HG02610 (cell line): ENCODE measurements at regions not wholly inside any gene's neighbourhood (a gene's known extent, or its start where the extent isn't known, plus 50 kb on each side); places are given as distances from the start of the nearest gene placed in this dataset.

Experiments
- ATAC-seq: cut with Tn5 transposase; IDR thresholded peaks from one replicate; pipeline ENCODE4 v1.9.1; 2021; ENCODE audit warnings: mild to moderate bottlenecking, moderate library complexity; ENCODE audit not compliant: unreplicated experiment

DNA sequence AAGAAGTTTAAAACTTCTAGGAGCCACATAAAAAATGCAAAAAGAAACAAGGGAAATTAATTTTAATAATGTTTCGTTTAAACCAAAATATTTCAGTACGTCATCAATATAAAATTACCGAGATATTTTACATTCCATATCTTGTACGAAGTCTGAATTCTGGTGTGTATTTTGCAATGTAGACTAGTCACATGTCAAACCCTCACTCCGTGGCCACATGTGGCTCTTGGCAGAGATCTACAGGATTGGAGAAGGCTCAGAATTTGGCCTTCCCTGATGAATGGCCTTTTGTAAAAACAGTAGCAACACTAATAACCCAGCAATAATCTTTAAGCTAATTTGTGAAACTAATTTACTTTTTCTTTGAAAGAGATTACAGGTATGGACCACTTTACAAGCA lies 217.1 kb downstream of the PRL start:
- no peak for ATAC-seq

DNA sequence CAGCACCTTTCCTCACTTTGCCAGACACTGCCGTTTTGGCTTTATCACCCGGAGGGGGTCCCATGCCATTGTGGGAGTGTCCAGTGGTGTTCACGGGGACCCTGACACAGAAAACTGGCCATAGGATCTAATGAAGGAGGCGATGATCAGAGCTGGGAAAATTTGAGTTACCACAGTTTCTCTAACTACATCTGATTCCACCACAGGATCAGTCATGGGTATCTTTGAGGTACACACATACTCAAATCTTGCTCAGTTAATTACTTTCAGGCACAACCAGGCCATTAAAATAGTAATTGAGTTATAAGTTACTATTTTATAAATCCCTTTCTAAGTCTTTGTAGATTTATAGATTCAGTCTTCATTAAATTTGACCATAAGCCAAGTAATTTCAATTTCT lies 215.1 kb downstream of the PRL start:
- peak; percentile 95 for ATAC-seq

DNA sequence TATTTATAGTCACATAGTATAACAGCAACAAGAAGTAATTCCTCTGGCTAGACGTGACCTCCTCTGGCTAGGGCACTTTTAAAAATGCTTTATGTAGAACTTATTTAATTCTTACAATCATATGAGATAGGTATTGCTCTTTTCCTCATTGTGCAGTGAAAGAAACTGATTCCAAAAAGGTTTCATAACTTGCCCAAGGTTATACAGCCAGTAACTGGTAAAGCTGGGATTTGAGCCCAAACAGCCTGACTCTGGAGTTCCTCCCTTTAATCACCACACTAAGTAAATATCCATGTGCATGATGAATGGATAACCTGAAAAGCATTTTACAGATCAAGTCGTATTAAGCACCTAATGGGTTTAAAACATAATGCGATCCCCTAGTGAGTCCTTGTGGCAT lies 214.6 kb downstream of the PRL start:
- peak; percentile 22 for ATAC-seq

DNA sequence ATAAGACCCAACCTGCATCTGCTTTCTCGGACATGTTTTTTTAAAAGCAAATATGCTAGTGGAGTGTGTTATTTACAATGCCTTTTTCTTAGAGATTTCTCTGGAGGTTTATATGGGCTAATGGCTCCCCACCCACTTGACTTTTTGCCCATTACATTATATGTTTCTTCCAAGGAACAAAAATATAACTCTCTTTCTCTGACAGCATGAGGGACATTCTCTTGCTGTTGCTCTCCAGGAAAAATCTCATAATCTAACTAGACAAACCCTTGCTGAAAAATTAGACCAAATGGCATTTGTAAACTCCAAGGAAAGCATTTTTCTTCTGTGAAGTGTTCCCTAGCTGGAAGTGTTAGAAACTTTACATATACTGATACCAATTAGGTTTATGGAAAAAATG lies 213.7 kb downstream of the PRL start:
- no peak for ATAC-seq

DNA sequence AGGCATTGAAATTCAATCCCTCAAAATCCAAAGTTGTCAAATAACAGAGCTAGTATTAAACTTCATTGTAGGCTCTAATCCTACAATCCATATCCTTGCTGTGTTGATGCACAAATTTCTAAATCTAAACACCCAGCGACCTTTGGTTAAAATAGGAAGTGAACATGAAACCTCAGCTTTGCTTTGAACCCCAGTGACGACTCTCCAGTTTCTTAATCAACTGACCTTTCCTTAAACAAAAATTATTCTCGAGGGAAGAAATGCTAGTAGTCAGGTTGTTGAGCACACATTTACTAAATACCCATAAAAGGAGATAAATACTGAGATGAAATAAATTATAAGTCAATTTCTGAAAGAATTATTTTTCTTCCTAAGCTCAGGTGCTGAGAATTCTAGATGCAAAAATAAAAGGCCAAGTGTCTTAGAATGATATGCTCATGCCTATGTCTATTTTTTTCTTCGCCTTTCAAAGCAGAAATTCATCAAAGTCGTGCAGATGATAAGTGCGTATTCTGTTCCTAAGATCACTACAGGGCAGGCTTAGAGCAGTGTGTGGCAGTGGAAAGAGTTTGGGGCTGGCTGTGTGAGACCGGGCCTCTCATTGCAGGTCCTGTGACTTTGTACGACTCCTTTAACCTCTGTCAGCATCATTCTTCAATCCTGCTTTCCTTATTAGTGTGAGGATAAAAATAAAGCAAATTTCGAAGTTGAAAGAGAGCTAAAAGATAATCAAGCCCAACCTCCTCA lies 208.7 kb downstream of the PRL start:
- no peak for ATAC-seq

DNA sequence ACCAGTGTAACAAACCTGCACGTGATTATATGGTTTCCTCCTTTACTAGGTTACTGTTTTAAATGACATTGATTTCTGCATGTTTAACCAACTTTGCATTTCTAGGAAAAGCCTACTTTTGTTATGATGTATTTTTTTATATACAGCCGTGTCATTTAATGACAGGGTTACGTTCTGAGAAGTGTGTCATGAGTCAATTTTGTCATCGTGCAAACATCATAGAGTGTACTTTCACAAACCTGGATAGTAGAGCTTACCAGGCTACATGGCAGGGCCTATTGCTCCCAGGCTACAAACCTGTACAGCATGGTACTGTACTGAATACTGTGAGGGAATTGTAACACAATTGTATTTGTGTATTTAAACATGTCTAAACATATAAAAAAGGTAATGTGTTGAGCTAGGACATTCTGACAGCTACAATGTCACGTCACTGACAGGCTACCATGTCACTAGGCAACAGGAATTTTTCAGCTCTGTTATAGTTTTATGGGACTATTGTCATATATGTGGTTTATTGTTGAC lies 205.3 kb downstream of the PRL start:
- no peak for ATAC-seq

DNA sequence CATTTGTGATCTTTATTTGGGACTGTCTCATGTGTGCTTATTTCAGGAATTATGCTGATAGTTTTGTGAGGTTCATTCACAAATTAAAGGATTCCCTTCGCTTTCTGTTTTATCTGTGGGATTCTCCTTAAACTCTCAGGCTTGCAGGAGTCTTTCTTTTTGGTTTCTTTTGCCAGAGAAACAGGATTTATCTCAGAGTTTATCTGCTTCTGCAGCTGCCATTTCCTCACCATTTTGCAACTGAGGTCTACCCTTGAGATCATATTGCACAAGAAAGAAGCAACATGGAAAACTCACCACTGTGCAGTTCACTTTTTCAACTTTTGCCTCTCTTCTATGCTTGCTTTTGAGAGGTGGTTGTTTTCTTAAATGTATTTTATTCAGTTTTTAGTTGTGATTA lies 201.0 kb downstream of the PRL start:
- ATAC-seq = no peak

DNA sequence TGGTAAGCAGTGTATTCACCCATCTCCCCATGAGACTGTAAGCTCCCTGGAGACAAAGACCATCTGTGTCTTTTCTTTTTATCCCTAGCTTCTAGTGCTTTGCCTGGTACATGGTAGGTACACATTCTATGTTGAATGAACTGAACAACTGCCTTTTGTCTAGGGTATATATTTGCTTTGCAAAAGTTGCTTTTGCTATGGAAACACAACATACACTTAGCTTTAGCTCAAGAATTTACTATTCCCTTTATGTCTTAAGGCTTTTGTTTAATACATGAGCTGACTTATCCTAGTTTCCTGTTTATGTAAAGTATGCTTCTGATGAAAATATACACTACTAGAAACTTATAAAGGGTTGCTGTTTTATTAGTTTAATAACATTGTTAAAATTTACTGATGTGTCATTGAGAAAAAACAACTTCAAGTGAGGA lies 198.2 kb downstream of the PRL start:
- ATAC-seq = no peak

DNA sequence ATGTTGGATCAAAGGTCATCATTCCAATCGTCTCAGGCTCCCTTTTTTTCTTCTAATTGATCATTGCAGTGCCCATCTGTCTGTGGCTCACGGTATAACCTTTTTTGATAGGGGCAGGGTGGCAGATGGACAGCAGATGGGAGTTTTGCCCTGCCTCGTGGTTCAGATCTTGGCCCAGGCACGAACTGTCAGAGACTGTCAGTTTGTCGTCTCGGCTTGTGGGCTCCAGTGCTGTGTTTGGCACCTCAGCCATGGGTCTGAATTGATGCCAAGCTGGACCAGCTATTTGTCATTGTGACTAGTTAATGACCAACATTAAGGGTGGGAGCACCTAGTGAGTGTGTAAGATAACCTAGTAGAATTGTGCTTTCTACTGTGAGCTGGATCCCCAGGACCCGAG lies 197.6 kb downstream of the PRL start:
- no peak for ATAC-seq

DNA sequence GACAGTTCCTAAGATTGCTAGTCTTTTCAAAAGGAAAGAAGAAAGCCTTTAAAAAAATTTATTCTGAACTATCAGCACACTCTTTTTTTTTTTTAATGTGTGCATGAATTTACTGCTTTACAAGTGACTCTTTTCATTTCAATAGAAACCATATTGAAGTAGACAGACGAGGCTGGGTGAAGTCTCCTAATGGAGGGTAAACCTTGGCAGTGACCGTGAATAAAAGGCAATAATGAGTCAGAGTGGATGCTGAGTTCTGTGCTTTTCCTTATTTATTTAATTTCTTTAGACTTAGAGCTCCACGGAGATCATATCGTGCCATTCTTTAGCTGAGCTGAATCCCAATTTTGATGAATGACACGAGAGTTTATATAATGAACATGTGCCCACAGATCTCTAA lies 196.9 kb downstream of the PRL start:
- no peak for ATAC-seq

DNA sequence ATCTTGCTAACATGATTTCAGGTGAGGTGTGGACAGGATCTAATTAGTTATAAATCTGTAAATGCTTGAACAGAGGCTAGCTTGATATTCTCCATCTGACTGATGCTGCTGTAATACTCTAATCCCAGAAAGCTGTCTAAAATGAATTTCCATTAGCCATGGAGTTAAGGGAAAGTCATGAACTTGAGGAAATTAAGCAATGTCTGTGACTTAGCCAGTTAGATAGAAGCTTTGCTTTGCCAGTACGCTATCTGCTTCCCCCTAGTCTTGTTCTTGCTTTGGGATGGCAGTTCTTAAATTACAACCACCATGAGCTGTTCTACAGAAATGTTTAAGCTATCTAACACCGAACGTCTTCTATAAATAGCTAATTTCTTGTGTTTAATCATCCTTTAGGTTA lies 195.7 kb downstream of the PRL start:
- no peak for ATAC-seq

DNA sequence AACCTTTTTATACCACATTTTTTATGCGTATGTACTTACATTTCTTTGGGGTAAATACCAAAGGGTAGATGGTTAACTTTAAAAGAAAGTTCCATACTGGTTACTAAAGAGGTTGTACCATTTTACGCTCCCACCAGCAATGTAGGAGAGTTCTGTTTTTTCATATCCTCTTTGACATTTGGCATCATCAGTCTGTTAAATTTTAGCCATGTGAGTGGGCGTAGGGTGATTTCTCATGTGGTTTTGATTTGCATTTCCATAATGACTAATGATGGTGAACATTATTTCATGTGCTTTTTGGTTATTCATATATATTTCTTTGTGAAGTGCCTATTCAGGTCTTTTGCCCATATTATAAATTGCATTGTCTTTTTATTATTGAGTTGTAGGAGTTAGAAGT lies 194.2 kb downstream of the PRL start:
- ATAC-seq = peak; percentile 82

DNA sequence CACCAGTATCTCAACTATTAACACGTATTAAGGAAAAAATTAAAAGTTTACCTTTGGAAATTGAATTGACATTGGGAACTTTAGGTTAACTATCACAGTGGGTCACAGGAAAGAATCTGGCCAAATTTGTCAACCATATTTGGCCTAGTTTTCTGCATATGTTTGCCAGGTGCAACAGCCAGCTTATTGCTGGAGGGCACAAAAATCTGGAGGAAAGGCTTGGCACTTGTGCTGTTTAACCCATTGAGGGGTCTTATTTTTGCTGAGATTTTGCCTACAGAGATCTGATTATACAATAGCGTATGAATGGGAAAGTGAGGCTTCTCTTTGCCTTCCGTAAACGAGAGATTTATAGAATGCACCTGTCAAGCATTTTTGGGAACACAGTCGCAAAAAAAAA lies 190.4 kb downstream of the PRL start:
- no peak for ATAC-seq

DNA sequence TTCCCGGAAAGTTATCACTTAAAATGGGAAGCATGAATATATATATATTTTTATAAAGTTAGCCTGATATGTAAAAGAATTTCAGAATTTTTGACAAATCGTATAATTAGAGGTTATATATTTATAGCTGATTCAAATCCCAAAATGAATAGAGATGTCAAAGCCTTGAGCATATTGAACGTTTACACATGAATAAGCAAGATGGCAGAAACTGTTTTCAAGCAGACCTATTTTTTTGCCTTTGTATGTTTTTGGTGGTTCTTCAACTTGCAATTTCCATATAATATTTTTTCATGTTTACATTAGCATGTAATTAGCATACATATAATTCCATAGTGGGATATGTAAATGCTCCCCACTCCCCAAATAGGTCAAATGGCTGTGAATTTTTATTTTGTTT lies 189.9 kb downstream of the PRL start:
- no peak for ATAC-seq

DNA sequence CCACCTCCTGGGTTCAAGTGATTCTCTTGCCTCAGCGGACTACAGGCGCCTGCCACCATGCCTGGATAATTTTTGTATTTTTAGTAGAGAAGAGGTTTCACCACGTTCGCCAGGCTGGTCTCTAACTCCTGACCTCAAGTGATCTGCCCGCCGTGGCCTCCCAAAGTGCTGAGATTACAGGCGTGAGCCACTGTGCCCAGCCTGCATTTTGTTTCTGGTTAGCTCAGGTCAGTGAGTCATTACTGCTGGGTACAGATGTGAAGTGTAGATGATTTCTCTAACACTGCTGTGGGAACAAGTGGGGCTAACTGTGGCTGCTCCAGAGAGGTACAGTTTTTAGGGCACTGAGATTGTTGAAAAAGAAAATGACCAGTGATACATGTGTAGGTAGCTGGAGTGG lies 188.6 kb downstream of the PRL start:
- no peak for ATAC-seq

DNA sequence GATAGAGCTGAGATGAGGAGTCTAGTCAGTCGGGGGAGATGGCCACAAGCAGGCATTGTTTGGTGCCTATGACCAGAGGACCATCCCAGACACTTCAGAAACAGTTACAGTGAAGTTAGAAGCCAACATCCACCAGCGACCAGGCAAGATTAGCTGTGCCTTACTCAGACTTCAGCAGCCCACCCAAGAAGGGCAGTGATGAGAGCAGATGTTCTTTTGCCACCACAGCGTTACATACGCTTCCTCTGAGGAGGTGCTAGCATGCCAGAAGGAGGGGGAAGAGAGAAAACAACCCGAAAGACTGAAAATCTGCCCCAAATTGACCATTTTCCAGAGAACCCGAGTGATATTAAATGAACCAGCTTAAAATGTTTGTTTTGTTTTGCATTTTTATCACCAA lies 186.8 kb downstream of the PRL start:
- ATAC-seq = no peak

DNA sequence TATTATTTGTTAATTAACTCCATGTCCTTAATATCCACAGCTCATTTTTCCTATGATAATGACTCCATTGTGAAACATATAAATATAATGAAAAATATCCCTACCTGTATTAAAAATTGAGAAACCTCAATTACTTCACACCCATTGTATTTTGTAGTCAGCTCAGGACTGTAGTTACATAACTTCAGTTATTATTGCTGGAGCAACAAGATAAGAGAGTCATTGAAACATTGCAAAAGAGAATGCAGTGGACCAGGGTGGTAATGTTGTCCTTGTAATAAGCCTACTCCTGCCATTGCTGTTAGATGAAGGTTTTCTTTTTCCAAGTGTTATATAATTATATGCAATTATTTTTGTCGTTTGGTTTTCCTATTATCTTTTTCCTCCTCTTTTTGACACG lies 184.4 kb downstream of the PRL start:
- no peak for ATAC-seq

DNA sequence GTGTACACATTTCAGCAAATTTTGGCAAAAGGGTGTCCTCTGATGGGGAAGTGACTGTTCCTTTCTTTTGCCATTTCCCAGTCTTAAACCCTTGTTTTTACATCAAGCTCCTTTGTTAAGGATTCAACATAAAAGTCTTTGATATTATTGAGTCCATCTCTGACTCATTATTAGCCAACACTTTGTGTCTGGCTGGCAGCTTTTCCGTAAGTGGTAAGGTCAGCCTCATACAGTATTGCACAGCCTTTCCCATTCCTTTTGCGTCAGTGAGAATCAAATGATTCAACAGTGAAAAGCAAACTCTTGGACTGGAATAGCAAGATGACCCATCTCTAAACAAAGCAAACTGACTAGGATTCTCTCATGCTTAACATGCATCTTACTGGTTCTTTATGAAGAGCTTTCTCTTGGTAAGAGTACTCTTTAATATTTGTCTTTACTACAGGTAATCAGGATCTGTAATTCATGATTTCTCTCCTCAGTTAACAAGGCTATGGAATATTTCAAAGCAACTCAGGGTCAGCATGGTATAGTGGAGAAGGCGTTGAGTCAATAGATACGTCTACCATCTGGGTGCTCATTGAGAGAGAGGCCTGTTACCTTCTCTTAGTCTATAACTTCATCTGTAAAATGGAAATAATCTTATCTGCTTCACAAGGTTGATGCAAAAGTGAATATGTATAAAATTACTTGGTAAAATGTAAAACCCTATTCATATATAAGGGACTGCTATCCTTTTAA lies 183.6 kb downstream of the PRL start:
- no peak for ATAC-seq

DNA sequence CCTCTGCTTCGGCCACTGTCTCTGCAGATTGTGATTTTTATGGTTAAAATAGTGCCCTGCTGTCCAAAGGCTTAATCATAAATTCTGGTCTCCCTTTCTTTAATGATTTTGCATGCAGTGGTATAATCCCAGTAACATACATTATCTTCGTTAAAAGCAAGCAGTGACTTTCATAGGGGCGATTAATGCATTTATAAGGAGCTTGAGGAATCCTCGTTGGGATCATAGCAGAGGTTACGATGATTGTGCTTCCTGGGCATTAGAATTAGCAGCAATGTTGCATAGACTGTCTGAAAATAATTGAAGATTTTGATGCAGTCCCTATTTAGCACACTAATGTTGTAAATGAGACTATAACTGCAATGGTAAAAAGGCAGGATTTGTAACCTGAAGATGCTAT lies 181.3 kb downstream of the PRL start:
- no peak for ATAC-seq

DNA sequence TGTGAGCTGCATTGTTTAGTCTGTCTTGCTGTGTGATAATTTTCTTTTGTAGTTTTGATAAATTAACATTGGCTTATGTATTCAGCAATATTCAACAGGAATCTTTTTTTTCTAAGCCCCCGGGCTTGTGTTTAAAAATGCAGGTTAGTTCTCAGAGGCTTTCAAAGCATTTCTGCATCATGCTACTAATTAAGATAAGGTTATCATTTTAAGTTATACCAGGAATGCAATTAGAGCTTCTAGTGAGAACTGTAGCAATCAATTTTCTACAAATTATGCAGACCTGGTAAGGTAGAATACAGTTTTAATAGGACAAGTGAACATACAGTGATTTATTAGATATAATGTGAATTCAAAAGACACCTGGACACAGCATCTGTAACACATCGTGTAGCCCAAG lies 179.2 kb downstream of the PRL start:
- ATAC-seq = no peak

DNA sequence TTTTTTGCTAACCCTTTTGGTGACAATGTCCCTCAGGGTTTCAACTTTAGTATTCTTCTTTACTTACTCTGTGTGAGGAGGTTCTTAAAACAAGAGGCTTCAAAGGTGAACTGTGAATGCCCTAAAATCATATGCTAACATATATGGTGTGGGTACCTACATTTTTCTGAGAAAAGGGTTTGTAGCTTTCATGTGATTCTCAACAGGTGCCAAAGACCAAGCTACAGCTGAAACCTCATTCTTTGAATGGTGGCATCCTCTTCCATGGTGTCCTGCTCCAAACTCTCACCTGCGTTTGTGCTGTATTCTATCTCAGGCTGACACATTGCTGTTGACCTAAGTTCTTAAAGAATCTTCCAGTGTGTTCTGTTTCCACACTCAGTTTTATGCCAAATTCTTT lies 177.3 kb downstream of the PRL start:
- no peak for ATAC-seq

DNA sequence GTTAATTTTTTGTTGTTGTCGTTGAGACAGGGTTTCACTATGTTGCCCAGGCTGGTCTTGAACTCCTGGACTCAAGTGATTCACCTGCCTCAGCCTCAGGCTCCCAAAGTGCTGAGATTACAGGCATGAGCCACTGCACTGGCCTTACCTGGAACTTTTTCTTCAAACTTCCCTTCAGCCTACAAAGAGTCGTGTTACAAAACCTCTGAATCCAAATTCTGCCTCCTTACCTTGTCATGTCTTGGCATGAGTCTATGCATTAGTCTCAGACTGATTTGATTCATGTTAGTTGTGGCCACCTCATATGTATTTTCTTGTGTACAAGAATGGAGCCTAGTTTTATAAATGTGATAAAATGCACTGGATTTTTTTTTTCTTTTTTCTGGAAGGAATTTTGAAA lies 172.1 kb downstream of the PRL start:
- no peak for ATAC-seq
